HEK293 (cell line): ENCODE measurements at regions not wholly inside any gene's neighbourhood (a gene's known extent, or its start where the extent isn't known, plus 50 kb on each side); places are given as distances from the start of the nearest gene placed in this dataset.

ENCODE experiments used
- CTCF ChIP-seq: fragments of 450-650 bp; formaldehyde crosslinking; IDR thresholded peaks from 2 replicates; pipeline ENCODE4 v1.5.1; 2016; ENCODE audit warnings: missing biosample characterization, missing genetic modification characterization
- KLF10 ChIP-seq: fragments of 450-650 bp; IDR thresholded peaks from 2 replicates; pipeline ENCODE4 v1.5.1; 2018; ENCODE audit warnings: missing biosample characterization, mild to moderate bottlenecking, missing genetic modification characterization
- MEIS1 ChIP-seq: sonication (generic); formaldehyde crosslinking; IDR thresholded peaks from 2 replicates; pipeline ENCODE4 v1.8.1; 2022; ENCODE audit warnings: missing genetic modification reagents, mild to moderate bottlenecking, borderline replicate concordance
- PATZ1 ChIP-seq: fragments of 450-650 bp; formaldehyde crosslinking; IDR thresholded peaks from 2 replicates; pipeline ENCODE4 v1.5.1; 2016; ENCODE audit warnings: missing biosample characterization, missing genetic modification characterization
- REST ChIP-seq: fragments of 450-650 bp; formaldehyde crosslinking; IDR thresholded peaks from 2 replicates; pipeline ENCODE4 v1.5.1; 2016; ENCODE audit warnings: missing biosample characterization, missing genetic modification characterization
- SETDB1 ChIP-seq: IDR thresholded peaks from one replicate; pipeline ENCODE4 v1.6.1; 2017; ENCODE audit warnings: mild to moderate bottlenecking, low read length, moderate library complexity, mixed read lengths; ENCODE audit not compliant: insufficient read length
- ZBTB11 ChIP-seq: fragments of 450-650 bp; formaldehyde crosslinking; conservative IDR thresholded peaks from 2 replicates; pipeline ENCODE4 v1.5.1; 2016; ENCODE audit warnings: low read depth, missing biosample characterization, missing genetic modification characterization
- ZBTB20 ChIP-seq: fragments of 450-650 bp; formaldehyde crosslinking; IDR thresholded peaks from 2 replicates; pipeline ENCODE4 v1.5.1; 2016; ENCODE audit warnings: missing biosample characterization, missing genetic modification characterization
- ZBTB26 ChIP-seq: fragments of 450-650 bp; formaldehyde crosslinking; optimal IDR thresholded peaks from 2 replicates; pipeline ENCODE3; 2016; ENCODE audit warnings: missing biosample characterization, mild to moderate bottlenecking, missing genetic modification characterization
- ZFP37 ChIP-seq: fragments of 450-650 bp; formaldehyde crosslinking; IDR thresholded peaks from 2 replicates; pipeline ENCODE4 v1.5.1; 2016; ENCODE audit warnings: missing biosample characterization, missing genetic modification characterization
- ZNF274 ChIP-seq, 2 experiments: fragments of 200-500 bp in 1 of 2; fragments of 450-650 bp in 1 of 2; sonication (Bioruptor generic) in 1 of 2; formaldehyde crosslinking in 1 of 2; IDR thresholded peaks; 2 replicates each; pipeline versions ENCODE4 v1.5.1 to v1.6.1; 2014 to 2016; ENCODE audit warnings: borderline replicate concordance in 1 of 2, inconsistent platforms in 1 of 2, low read length in 1 of 2, missing biosample characterization in 1 of 2, missing genetic modification characterization in 1 of 2
- ZNF707 ChIP-seq: fragments of 450-650 bp; formaldehyde crosslinking; IDR thresholded peaks from 2 replicates; pipeline ENCODE4 v1.5.1; 2016; ENCODE audit warnings: missing biosample characterization, missing genetic modification characterization
- ZSCAN30 ChIP-seq: fragments of 450-650 bp; IDR thresholded peaks from 2 replicates; pipeline ENCODE4 v1.5.1; 2018; ENCODE audit warnings: missing biosample characterization, mild to moderate bottlenecking, missing genetic modification characterization, moderate library complexity
- TF ChIP-seq, protein P1 (sequence below): fragments of 450-650 bp; formaldehyde crosslinking; IDR thresholded peaks from 2 replicates; pipeline ENCODE4 v1.5.1; 2017; ENCODE audit warnings: missing biosample characterization, missing genetic modification characterization

GRCh38 chr18:32877371-32877770 is 104.5 kb upstream of the KLHL14 start:
- TF ChIP-seq KLF10 (tag by site-specific recombination), result no peak
- no peak for TF ChIP-seq SETDB1
- no peak for TF ChIP-seq ZSCAN30 (tag by site-specific recombination)
- TF ChIP-seq PATZ1 (tag by site-specific recombination), result no peak
- TF ChIP-seq MEIS1 (CRISPR knock-in tag), result no peak
- no peak for TF ChIP-seq ZBTB20 (tag by site-specific recombination)
- no peak for TF ChIP-seq CTCF (tag by site-specific recombination)
- TF ChIP-seq ZBTB11 (tag by site-specific recombination), result no peak
- TF ChIP-seq ZBTB26, result no peak
- TF ChIP-seq, protein P1, sequence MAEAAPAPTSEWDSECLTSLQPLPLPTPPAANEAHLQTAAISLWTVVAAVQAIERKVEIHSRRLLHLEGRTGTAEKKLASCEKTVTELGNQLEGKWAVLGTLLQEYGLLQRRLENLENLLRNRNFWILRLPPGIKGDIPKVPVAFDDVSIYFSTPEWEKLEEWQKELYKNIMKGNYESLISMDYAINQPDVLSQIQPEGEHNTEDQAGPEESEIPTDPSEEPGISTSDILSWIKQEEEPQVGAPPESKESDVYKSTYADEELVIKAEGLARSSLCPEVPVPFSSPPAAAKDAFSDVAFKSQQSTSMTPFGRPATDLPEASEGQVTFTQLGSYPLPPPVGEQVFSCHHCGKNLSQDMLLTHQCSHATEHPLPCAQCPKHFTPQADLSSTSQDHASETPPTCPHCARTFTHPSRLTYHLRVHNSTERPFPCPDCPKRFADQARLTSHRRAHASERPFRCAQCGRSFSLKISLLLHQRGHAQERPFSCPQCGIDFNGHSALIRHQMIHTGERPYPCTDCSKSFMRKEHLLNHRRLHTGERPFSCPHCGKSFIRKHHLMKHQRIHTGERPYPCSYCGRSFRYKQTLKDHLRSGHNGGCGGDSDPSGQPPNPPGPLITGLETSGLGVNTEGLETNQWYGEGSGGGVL (tag by site-specific recombination), result no peak
- no peak for TF ChIP-seq ZFP37 (tag by site-specific recombination)
- no peak for TF ChIP-seq REST (tag by site-specific recombination)
- no peak for TF ChIP-seq ZNF707
- no peak for TF ChIP-seq ZNF274 (IDR thresholded peaks at IDR 0.05; ENCODE audit: low read length)
- TF ChIP-seq ZNF274 (tag by site-specific recombination; IDR thresholded peaks at IDR 0.05; ENCODE audit: borderline replicate concordance), result no peak
